ENCODE measurements at regions not wholly inside any gene's neighbourhood (a gene's known extent, or its start where the extent isn't known, plus 50 kb on each side); places are given as distances from the start of the nearest gene placed in this dataset.

DNA sequence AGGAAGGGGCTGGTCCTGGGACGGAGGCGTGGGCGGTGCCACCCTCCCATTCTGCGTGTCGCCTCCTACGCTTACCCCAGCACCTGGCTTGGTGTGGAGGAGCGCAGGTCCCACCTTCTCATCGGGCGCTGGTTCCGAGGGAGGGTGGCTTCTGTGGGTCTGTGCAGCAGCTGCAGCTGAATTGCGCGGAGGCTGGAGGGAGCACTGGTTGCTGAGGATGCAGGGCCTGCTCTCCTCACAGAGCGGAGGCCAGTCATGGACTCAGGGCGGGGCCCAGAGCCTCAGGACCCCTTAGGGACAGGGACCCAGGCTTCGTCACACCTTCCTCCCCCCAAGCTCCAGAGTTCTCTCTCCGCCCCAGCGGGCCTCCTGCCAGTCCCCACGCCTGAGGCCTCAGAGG lies 127.8 kb upstream of the MAP3K4 start:
- TF ChIP-seq CTCF (IDR thresholded peaks at IDR 0.05) (no peak), POLR2A (IDR thresholded peaks at IDR 0.05) (no peak)
